RWPE1 (cell line): ENCODE measurements at regions not wholly inside any gene's neighbourhood (a gene's known extent, or its start where the extent isn't known, plus 50 kb on each side); places are given as distances from the start of the nearest gene placed in this dataset.

Source experiments
- CTCF ChIA-PET: fragments of 350-600 bp; sonication (Branson Sonifier 250); formaldehyde crosslinking; extraction: SDS; loops from one replicate; lab custom pipeline; 2021; lab: Yijun Ruan, JAX
- POLR2A ChIA-PET: fragments of 400-600 bp; formaldehyde crosslinking; extraction: SDS; loops from one replicate; lab custom pipeline; 2020; ENCODE audit warnings: antibody characterized with exemption; ENCODE audit not compliant: low non-redundant PET; lab: Yijun Ruan, JAX
- DNase-seq: peaks from one replicate; pipeline ENCODE4 v3.0.0; 2012; ENCODE audit warnings: low spot score
- H3K27ac ChIP-seq: fragments of 450-650 bp; 2 replicates; pipeline ENCODE4 v1.5.1; 2017
- CTCF ChIP-seq: fragments of 450-650 bp; conservative IDR thresholded peaks from 2 replicates; pipeline ENCODE4 v1.5.1; 2017; ENCODE audit warnings: low read depth, mild to moderate bottlenecking

- no peak for DNase-seq
- CTCF ChIA-PET: interaction anchor here (0.6 kb wide), 1 partner anchor 15 kb away, joined by 3 read pairs; no protein-coding TSS in a partner anchor
- POLR2A ChIA-PET: no interaction called here
- TF ChIP-seq CTCF: no peak
- no peak overlapping the region for H3K27ac ChIP-seq
These were observed 482.5 kb downstream of the C6orf118 start for GRCh38 chr6:164826831-164827468.

- no peak for TF ChIP-seq CTCF
- ChIA-PET CTCF (no interaction called here), POLR2A (no interaction called here)
- no peak for DNase-seq
- H3K27ac ChIP-seq: no peak overlapping the region
These were observed 484.0 kb downstream of the C6orf118 start for GRCh38 chr6:164825386-164825785.

- ChIA-PET POLR2A (no interaction called here), CTCF (no interaction called here)
These were observed 491.7 kb downstream of the C6orf118 start for GRCh38 chr6:164817662-164818061.

GRCh38 chr6:164812706-164813105 lies 496.7 kb downstream of the C6orf118 start:
- DNase-seq: peak; percentile 39
- TF ChIP-seq CTCF: no peak
- CTCF ChIA-PET: interaction anchor here (0.6 kb wide), 1 partner anchor 14 kb away, joined by 3 read pairs; no protein-coding TSS in a partner anchor
- POLR2A ChIA-PET: no interaction called here
- H3K27ac ChIP-seq: no peak overlapping the region

More at GRCh38 chr6:164817662-164818061, 491.7 kb downstream of the C6orf118 start:
- TF ChIP-seq CTCF: no peak
- no peak for DNase-seq
- no peak overlapping the region for H3K27ac ChIP-seq

GRCh38 chr6:164807125-164807524 lies 502.3 kb downstream of the C6orf118 start:
- POLR2A ChIA-PET: no interaction called here
- CTCF ChIA-PET: no interaction called here
- DNase-seq: no peak
- no peak overlapping the region for H3K27ac ChIP-seq
- no peak for TF ChIP-seq CTCF

- no peak for TF ChIP-seq CTCF
- POLR2A ChIA-PET: no interaction called here
- CTCF ChIA-PET: interaction anchor here (0.6 kb wide), 1 partner anchor 586 kb away, joined by 3 read pairs; no protein-coding TSS in a partner anchor
- DNase-seq: no peak
- no peak overlapping the region for H3K27ac ChIP-seq
These were observed 514.2 kb downstream of the C6orf118 start for GRCh38 chr6:164795056-164795815.
